Fibroblast of lung (primary cell): ENCODE measurements at regions not wholly inside any gene's neighbourhood (a gene's known extent, or its start where the extent isn't known, plus 50 kb on each side); places are given as distances from the start of the nearest gene placed in this dataset.

Source experiments
- DNase-seq, 2 donors: peaks; one replicate each; pipeline versions ENCODE4 v3.0.0 to v3.0.0-alpha.2; 2010; ENCODE audit warnings: low read depth in 2 of 2
- H2AFZ ChIP-seq: 2 replicates; pipeline ENCODE4 v1.5.1; 2012; ENCODE audit warnings: low read length, control low read depth, inconsistent platforms
- H3K27ac ChIP-seq: 2 replicates; pipeline ENCODE4 v1.5.1; 2011; ENCODE audit warnings: low read length, control low read depth; ENCODE audit not compliant: insufficient read depth
- H3K27me3 ChIP-seq: 2 replicates; pipeline ENCODE4 v1.5.1; 2011; ENCODE audit warnings: mild to moderate bottlenecking, low read length; ENCODE audit not compliant: control insufficient read depth, insufficient read depth
- H3K36me3 ChIP-seq: 2 replicates; pipeline ENCODE4 v1.5.1; 2011; ENCODE audit warnings: low read length; ENCODE audit not compliant: control insufficient read depth, insufficient read depth
- H3K4me1 ChIP-seq: 2 replicates; pipeline ENCODE4 v1.5.1; 2011; ENCODE audit warnings: low read length; ENCODE audit not compliant: control insufficient read depth, insufficient read depth; ENCODE audit errors: extremely low read depth
- H3K4me2 ChIP-seq: 2 replicates; pipeline ENCODE4 v1.5.1; 2011; ENCODE audit warnings: low read length, control low read depth; ENCODE audit not compliant: insufficient read depth; ENCODE audit errors: extremely low read depth
- H3K4me3 ChIP-seq, 4 experiments: fragments of 200-600 bp in 1 of 4; sonication (generic) in 1 of 4; replicated peaks in 1 of 4; 2 replicates each; pipeline ENCODE4 v1.5.1; 2011 to 2016; ENCODE audit warnings: low read length in 4 of 4, low read depth in 3 of 4, mild to moderate bottlenecking in 3 of 4, control low read depth in 2 of 4, inconsistent platforms in 1 of 4, mixed read lengths in 1 of 4; ENCODE audit not compliant: insufficient read depth in 1 of 4; ENCODE audit errors: control extremely low read depth in 1 of 4
- H3K79me2 ChIP-seq: 2 replicates; pipeline ENCODE4 v1.5.1; 2012; ENCODE audit warnings: mild to moderate bottlenecking, low read length, inconsistent platforms; ENCODE audit not compliant: control insufficient read depth, insufficient read depth
- H3K9ac ChIP-seq: 2 replicates; pipeline ENCODE4 v1.5.1; 2011; ENCODE audit warnings: mild to moderate bottlenecking, low read length, control low read depth; ENCODE audit not compliant: insufficient read depth
- H3K9me3 ChIP-seq: 2 replicates; pipeline ENCODE4 v1.5.1; 2012; ENCODE audit warnings: low read depth, low read length; ENCODE audit not compliant: control insufficient read depth, insufficient read depth
- H4K20me1 ChIP-seq: 2 replicates; pipeline ENCODE4 v1.5.1; 2011; ENCODE audit warnings: low read length; ENCODE audit not compliant: control insufficient read depth, insufficient read depth; ENCODE audit errors: extremely low read depth
- EZH2 ChIP-seq: IDR thresholded peaks from 2 replicates; pipeline ENCODE4 v1.5.1; 2012; ENCODE audit warnings: low read length, control low read depth, mild to moderate bottlenecking; ENCODE audit errors: missing control alignments
- TF ChIP-seq, protein P1 (sequence below), 2 donors: IDR thresholded peaks in 1 of 2; conservative IDR thresholded peaks in 1 of 2; 1 replicate in 1 of 2; 2 replicates in 1 of 2; pipeline ENCODE4 v1.5.1; 2011 to 2012; ENCODE audit warnings: low read length in 2 of 2, control low read depth in 1 of 2, inconsistent platforms in 1 of 2, low read depth in 1 of 2, mild to moderate bottlenecking in 1 of 2

DNA sequence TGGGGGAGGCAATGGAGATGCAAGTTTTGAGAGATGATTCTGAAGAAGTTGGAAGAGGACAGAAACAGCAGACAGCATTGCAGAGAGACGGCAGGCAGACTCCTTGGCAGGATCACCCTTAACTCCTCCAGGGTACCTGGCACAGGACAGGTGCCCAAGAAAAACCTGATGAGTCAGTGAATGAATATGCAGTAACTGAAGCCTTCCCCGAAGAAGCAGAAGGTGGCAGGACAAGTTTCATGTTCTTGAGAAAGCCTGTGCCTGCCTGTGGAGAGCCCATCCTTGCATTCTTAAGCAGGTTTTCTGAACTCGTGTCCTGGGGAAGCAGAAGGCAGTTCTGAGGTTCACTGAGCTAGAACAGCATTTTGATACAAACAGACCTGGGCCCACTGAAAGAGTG lies 79.6 kb upstream of the SASH1 start:
- Histone ChIP-seq H3K27me3 (no peaks in the 10 kb centered on the region), H3K9me3 (no peaks in the 10 kb centered on the region), H3K36me3 (no peaks in the 10 kb centered on the region), H3K9ac (no peak overlapping the region), H3K79me2 (no peaks in the 10 kb centered on the region), H3K27ac (no peak overlapping the region), H3K4me3 (no peak overlapping the region), H2AFZ (no peak overlapping the region), H3K4me1 (no peaks in the 10 kb centered on the region), H3K4me2 (no peak overlapping the region), H4K20me1 (no peaks in the 10 kb centered on the region)
- TF ChIP-seq, protein P1, sequence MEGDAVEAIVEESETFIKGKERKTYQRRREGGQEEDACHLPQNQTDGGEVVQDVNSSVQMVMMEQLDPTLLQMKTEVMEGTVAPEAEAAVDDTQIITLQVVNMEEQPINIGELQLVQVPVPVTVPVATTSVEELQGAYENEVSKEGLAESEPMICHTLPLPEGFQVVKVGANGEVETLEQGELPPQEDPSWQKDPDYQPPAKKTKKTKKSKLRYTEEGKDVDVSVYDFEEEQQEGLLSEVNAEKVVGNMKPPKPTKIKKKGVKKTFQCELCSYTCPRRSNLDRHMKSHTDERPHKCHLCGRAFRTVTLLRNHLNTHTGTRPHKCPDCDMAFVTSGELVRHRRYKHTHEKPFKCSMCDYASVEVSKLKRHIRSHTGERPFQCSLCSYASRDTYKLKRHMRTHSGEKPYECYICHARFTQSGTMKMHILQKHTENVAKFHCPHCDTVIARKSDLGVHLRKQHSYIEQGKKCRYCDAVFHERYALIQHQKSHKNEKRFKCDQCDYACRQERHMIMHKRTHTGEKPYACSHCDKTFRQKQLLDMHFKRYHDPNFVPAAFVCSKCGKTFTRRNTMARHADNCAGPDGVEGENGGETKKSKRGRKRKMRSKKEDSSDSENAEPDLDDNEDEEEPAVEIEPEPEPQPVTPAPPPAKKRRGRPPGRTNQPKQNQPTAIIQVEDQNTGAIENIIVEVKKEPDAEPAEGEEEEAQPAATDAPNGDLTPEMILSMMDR (conservative IDR thresholded peaks at IDR 0.05 in 1 of 2, IDR thresholded peaks at IDR 0.05 in 1 of 2; ENCODE audit: low read depth in 1 of 2, low read length in 2 of 2), result no peak
- no peak for TF ChIP-seq EZH2
- DNase-seq, result no peak

DNA sequence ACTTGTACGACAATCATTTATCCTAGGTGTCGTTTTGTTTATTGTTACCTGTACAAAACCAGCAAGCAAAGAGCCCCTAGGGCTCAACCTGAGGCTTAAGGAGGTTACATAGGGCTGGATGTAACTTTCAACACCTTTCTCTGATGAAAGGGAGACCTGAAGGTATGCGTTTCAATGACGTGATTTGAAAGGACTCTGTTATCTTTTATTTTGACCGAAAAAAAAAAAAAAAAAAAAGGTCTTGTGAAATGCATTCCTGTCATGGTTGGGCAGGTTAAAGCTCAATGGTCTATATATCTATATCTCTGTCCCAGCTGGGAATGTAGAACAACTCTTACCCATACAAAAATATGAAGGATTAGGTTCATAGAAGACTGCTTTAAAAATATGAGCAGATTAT lies 78.7 kb upstream of the SASH1 start:
- no peaks in the 10 kb centered on the region for H4K20me1 ChIP-seq
- no peak overlapping the region for H3K4me3 ChIP-seq
- no peak overlapping the region for H3K27ac ChIP-seq
- no peak overlapping the region for H2AFZ ChIP-seq
- H3K4me1 ChIP-seq, result peaks cover 7% of the 10 kb centered on the region
- no peak for TF ChIP-seq EZH2
- TF ChIP-seq, protein P1 (conservative IDR thresholded peaks at IDR 0.05 in 1 of 2, IDR thresholded peaks at IDR 0.05 in 1 of 2; ENCODE audit: low read depth in 1 of 2, low read length in 2 of 2), result no peak
- DNase-seq, result no peak
- no peaks in the 10 kb centered on the region for H3K36me3 ChIP-seq
- H3K9me3 ChIP-seq, result no peaks in the 10 kb centered on the region
- no peaks in the 10 kb centered on the region for H3K79me2 ChIP-seq
- no peak overlapping the region for H3K4me2 ChIP-seq
- no peaks in the 10 kb centered on the region for H3K27me3 ChIP-seq
- no peak overlapping the region for H3K9ac ChIP-seq

DNA sequence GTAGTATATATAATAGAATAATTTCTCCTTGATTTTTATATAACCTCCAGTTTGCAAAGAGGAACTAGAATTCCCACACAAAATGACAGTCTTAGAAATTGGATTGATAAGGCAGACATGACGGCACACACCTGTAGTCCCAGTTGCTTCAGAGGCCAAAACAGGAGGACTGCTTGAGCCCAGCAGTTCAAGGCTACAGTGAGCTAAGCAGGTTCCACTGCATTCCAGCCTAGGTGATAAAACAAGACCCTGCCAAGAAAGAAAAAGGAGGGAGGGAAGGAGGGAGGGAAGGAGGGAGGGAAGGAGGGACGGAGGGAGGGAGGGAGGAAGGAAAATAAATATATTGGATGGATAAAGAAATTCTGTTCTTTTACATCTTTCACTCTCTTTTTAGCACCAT lies 77.6 kb upstream of the SASH1 start:
- Histone ChIP-seq H3K9ac (no peak overlapping the region), H3K79me2 (no peaks in the 10 kb centered on the region), H3K27ac (no peak overlapping the region), H4K20me1 (no peaks in the 10 kb centered on the region), H3K4me1 (peaks cover 7% of the 10 kb centered on the region), H3K27me3 (no peaks in the 10 kb centered on the region), H2AFZ (no peak overlapping the region), H3K9me3 (no peaks in the 10 kb centered on the region), H3K36me3 (no peaks in the 10 kb centered on the region), H3K4me2 (no peak overlapping the region), H3K4me3 (no peak overlapping the region)
- no peak for TF ChIP-seq EZH2
- TF ChIP-seq, protein P1 (conservative IDR thresholded peaks at IDR 0.05 in 1 of 2, IDR thresholded peaks at IDR 0.05 in 1 of 2; ENCODE audit: low read depth in 1 of 2, low read length in 2 of 2), result no peak
- DNase-seq, result no peak
